ENCODE measurements at regions not wholly inside any gene's neighbourhood (a gene's known extent, or its start where the extent isn't known, plus 50 kb on each side); places are given as distances from the start of the nearest gene placed in this dataset.

GRCh38 chr1:199333180-199333579, 694.3 kb upstream of the NR5A2 start:
- no peaks in the 10 kb centered on the region for H3K36me3 ChIP-seq (ENCODE audit: control insufficient read depth, insufficient read depth, low read length)
- no peak for DNase-seq
- no CpG with 5 or more reads among the region's 3 CpGs for WGBS (ENCODE audit: insufficient coverage, low lambda C conversion rate)
- no peaks in the 10 kb centered on the region for H3K27me3 ChIP-seq (ENCODE audit: control insufficient read depth, insufficient read depth, low read length)
- no peaks in the 10 kb centered on the region for H3K4me1 ChIP-seq (ENCODE audit: control insufficient read depth, insufficient read depth, low read length)
- H3K4me3 ChIP-seq (ENCODE audit: low read length): no peak overlapping the region
- H3K27ac ChIP-seq (ENCODE audit: low read length): no peak overlapping the region
- no peaks in the 10 kb centered on the region for H3K9me3 ChIP-seq (ENCODE audit: control insufficient read depth, low read depth, low read length)

DNA sequence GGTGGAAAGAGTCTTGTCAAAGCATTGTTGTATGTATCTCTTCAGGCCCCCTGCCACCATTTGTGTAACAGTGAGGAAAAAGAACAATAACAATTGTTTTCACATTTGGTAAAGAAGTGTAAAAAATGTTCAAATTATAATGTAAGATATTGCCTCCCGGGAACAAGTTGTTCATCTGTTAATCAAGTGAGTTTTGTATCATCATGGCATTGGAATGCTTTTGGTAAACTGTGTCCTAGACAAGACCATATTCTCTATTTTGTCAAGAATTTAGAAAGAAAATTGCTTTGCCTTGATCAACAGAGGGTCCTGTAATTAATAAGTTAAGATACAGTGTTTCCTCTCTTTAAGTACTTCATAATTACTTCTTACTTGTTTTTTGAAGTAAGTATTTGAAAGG, 692.0 kb upstream of the NR5A2 start:
- Histone ChIP-seq H3K27ac (ENCODE audit: low read length) (no peak overlapping the region), H3K4me3 (ENCODE audit: low read length) (no peak overlapping the region), H3K9me3 (ENCODE audit: control insufficient read depth, low read depth, low read length) (no peaks in the 10 kb centered on the region), H3K27me3 (ENCODE audit: control insufficient read depth, insufficient read depth, low read length) (no peaks in the 10 kb centered on the region), H3K4me1 (ENCODE audit: control insufficient read depth, insufficient read depth, low read length) (no peaks in the 10 kb centered on the region), H3K36me3 (ENCODE audit: control insufficient read depth, insufficient read depth, low read length) (no peaks in the 10 kb centered on the region)
- no peak for DNase-seq
- WGBS (ENCODE audit: insufficient coverage, low lambda C conversion rate): no CpG with 5 or more reads among the region's 1 CpG

DNA sequence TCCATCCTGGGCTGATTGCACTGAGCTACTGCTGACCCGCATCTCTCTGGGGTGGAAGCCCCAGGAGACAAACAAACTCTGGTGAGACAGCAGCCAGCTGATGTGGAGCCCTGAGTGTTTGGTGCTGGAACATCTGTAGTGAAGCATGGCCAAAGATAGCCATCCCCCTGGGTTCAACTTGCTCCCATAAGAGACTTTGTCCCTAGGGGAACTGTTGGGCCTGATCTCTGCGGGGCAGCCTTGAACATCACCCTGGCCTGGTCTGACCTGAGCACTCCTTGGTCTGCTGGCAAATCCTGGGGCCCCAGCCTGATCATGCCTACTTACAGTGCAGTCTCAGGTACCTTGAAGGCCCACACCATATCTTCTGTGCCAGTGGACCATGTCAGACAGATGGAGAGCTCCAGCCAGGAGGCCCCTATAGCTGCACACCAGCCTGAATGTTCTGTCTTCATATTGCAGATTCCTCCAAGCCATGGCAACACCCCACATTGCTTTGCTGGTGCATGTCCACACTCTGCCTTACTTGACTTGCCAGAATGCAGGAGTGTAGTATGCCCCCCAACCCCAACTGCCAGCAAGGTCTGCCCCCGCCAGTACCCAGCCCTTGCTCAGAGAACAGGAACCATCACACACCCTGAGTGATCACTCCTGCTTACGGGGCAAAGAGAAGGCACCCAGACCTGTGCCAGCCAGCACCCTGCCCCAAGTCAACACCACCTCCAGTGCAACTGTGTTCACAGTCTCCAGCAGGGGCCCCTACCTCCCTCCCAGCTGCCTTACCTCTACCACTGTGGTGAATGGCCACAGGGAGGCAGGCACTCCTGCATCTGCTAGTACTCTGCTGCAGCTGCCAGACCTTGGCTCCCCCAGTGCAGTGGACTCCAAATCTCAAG, 690.5 kb upstream of the NR5A2 start:
- DNase-seq: no peak
- H3K9me3 ChIP-seq (ENCODE audit: control insufficient read depth, low read depth, low read length): no peaks in the 10 kb centered on the region
- no peaks in the 10 kb centered on the region for H3K36me3 ChIP-seq (ENCODE audit: control insufficient read depth, insufficient read depth, low read length)
- H3K27me3 ChIP-seq (ENCODE audit: control insufficient read depth, insufficient read depth, low read length): no peaks in the 10 kb centered on the region
- no peak overlapping the region for H3K27ac ChIP-seq (ENCODE audit: low read length)
- H3K4me3 ChIP-seq (ENCODE audit: low read length): no peak overlapping the region
- H3K4me1 ChIP-seq (ENCODE audit: control insufficient read depth, insufficient read depth, low read length): no peaks in the 10 kb centered on the region
- no CpG with 5 or more reads among the region's 4 CpGs for WGBS (ENCODE audit: insufficient coverage, low lambda C conversion rate)

- Histone ChIP-seq H3K36me3 (ENCODE audit: control insufficient read depth, insufficient read depth, low read length) (no peaks in the 10 kb centered on the region), H3K4me3 (ENCODE audit: low read length) (no peak overlapping the region), H3K9me3 (ENCODE audit: control insufficient read depth, low read depth, low read length) (no peaks in the 10 kb centered on the region), H3K27me3 (ENCODE audit: control insufficient read depth, insufficient read depth, low read length) (no peaks in the 10 kb centered on the region), H3K4me1 (ENCODE audit: control insufficient read depth, insufficient read depth, low read length) (no peaks in the 10 kb centered on the region), H3K27ac (ENCODE audit: low read length) (no peak overlapping the region)
- WGBS (ENCODE audit: insufficient coverage, low lambda C conversion rate): no CpG with 5 or more reads among the region's 1 CpG
- no peak for DNase-seq
Measured at GRCh38 chr1:199338760-199339159, 688.8 kb upstream of the NR5A2 start.

DNA sequence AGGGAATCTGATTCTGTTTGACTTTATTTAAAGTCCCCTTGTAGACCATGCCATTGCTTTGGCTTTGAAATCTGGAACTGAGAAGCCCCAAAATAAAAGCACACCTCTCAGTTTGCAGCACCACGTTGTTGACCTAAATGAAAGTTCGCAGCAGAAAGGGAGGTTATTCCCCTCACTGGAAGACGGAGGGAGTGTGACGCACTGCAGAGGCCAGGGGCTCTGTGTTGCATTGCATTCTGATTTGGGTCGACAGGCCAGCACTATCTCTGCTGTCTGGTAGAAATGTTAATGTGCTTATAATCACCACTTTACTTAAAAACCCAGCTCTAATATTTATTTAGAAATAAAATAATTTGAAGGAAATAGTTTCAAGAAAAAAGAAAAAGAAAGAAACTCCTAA, 675.2 kb upstream of the NR5A2 start:
- no peak for DNase-seq
- Histone ChIP-seq H3K9me3 (ENCODE audit: control insufficient read depth, low read depth, low read length) (no peaks in the 10 kb centered on the region), H3K4me1 (ENCODE audit: control insufficient read depth, insufficient read depth, low read length) (no peaks in the 10 kb centered on the region), H3K27me3 (ENCODE audit: control insufficient read depth, insufficient read depth, low read length) (no peaks in the 10 kb centered on the region), H3K4me3 (ENCODE audit: low read length) (no peak overlapping the region), H3K36me3 (ENCODE audit: control insufficient read depth, insufficient read depth, low read length) (no peaks in the 10 kb centered on the region), H3K27ac (ENCODE audit: low read length) (no peak overlapping the region)
- WGBS (ENCODE audit: insufficient coverage, low lambda C conversion rate): no CpG with 5 or more reads among the region's 5 CpGs

GRCh38 chr1:199353906-199354305, 673.6 kb upstream of the NR5A2 start:
- H3K27ac ChIP-seq (ENCODE audit: low read length): no peak overlapping the region
- 83% methylated on average over 1 of the region's 2 CpGs for WGBS (ENCODE audit: insufficient coverage, low lambda C conversion rate)
- H3K36me3 ChIP-seq (ENCODE audit: control insufficient read depth, insufficient read depth, low read length): no peaks in the 10 kb centered on the region
- no peaks in the 10 kb centered on the region for H3K9me3 ChIP-seq (ENCODE audit: control insufficient read depth, low read depth, low read length)
- H3K4me3 ChIP-seq (ENCODE audit: low read length): no peak overlapping the region
- no peaks in the 10 kb centered on the region for H3K4me1 ChIP-seq (ENCODE audit: control insufficient read depth, insufficient read depth, low read length)
- no peak for DNase-seq
- no peaks in the 10 kb centered on the region for H3K27me3 ChIP-seq (ENCODE audit: control insufficient read depth, insufficient read depth, low read length)

- no peak overlapping the region for H3K4me3 ChIP-seq (ENCODE audit: low read length)
- WGBS (ENCODE audit: insufficient coverage, low lambda C conversion rate): 94% methylated on average over 2 of the region's 2 CpGs
- H3K36me3 ChIP-seq (ENCODE audit: control insufficient read depth, insufficient read depth, low read length): no peaks in the 10 kb centered on the region
- no peaks in the 10 kb centered on the region for H3K9me3 ChIP-seq (ENCODE audit: control insufficient read depth, low read depth, low read length)
- no peaks in the 10 kb centered on the region for H3K27me3 ChIP-seq (ENCODE audit: control insufficient read depth, insufficient read depth, low read length)
- no peak for DNase-seq
- H3K4me1 ChIP-seq (ENCODE audit: control insufficient read depth, insufficient read depth, low read length): no peaks in the 10 kb centered on the region
- H3K27ac ChIP-seq (ENCODE audit: low read length): no peak overlapping the region
Measured at GRCh38 chr1:199356561-199356960, 670.9 kb upstream of the NR5A2 start.

DNA sequence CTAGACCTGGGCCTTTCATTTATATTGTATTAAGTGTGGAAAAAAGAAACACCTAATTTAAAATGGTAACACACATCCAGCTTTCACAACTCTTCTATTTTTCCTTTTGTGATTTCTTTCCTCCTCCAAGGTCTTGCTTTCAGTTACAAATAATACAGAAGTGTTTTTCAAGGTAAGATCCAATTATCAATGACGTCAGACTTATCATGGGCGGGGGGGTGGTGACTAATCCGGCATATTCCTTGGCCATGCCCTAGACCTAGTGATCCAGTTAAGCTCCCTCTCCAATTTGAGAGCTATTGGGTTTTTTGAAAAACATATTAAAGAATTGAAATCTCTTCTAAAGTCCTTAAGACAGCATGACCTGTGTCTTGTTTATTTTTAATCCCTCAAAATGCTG, 669.9 kb upstream of the NR5A2 start:
- no peaks in the 10 kb centered on the region for H3K4me1 ChIP-seq (ENCODE audit: control insufficient read depth, insufficient read depth, low read length)
- H3K9me3 ChIP-seq (ENCODE audit: control insufficient read depth, low read depth, low read length): no peaks in the 10 kb centered on the region
- no peak overlapping the region for H3K4me3 ChIP-seq (ENCODE audit: low read length)
- H3K27ac ChIP-seq (ENCODE audit: low read length): no peak overlapping the region
- 71% methylated on average over 3 of the region's 3 CpGs for WGBS (ENCODE audit: insufficient coverage, low lambda C conversion rate)
- no peak for DNase-seq
- H3K36me3 ChIP-seq (ENCODE audit: control insufficient read depth, insufficient read depth, low read length): no peaks in the 10 kb centered on the region
- no peaks in the 10 kb centered on the region for H3K27me3 ChIP-seq (ENCODE audit: control insufficient read depth, insufficient read depth, low read length)

- H3K27ac ChIP-seq (ENCODE audit: low read length): no peak overlapping the region
- no peaks in the 10 kb centered on the region for H3K36me3 ChIP-seq (ENCODE audit: control insufficient read depth, insufficient read depth, low read length)
- no CpG with 5 or more reads among the region's 1 CpG for WGBS (ENCODE audit: insufficient coverage, low lambda C conversion rate)
- H3K4me1 ChIP-seq (ENCODE audit: control insufficient read depth, insufficient read depth, low read length): no peaks in the 10 kb centered on the region
- no peak overlapping the region for H3K4me3 ChIP-seq (ENCODE audit: low read length)
- H3K27me3 ChIP-seq (ENCODE audit: control insufficient read depth, insufficient read depth, low read length): no peaks in the 10 kb centered on the region
- no peak for DNase-seq
- H3K9me3 ChIP-seq (ENCODE audit: control insufficient read depth, low read depth, low read length): no peaks in the 10 kb centered on the region
Measured at GRCh38 chr1:199362996-199363395, 664.5 kb upstream of the NR5A2 start.

GRCh38 chr1:199373139-199373538, 654.4 kb upstream of the NR5A2 start:
- no peaks in the 10 kb centered on the region for H3K9me3 ChIP-seq (ENCODE audit: control insufficient read depth, low read depth, low read length)
- H3K4me3 ChIP-seq (ENCODE audit: low read length): no peak overlapping the region
- no peaks in the 10 kb centered on the region for H3K36me3 ChIP-seq (ENCODE audit: control insufficient read depth, insufficient read depth, low read length)
- DNase-seq: no peak
- no peaks in the 10 kb centered on the region for H3K4me1 ChIP-seq (ENCODE audit: control insufficient read depth, insufficient read depth, low read length)
- H3K27me3 ChIP-seq (ENCODE audit: control insufficient read depth, insufficient read depth, low read length): no peaks in the 10 kb centered on the region
- H3K27ac ChIP-seq (ENCODE audit: low read length): no peak overlapping the region
- 40% methylated on average over 1 of the region's 2 CpGs for WGBS (ENCODE audit: insufficient coverage, low lambda C conversion rate)

- DNase-seq: no peak
- no peaks in the 10 kb centered on the region for H3K4me1 ChIP-seq (ENCODE audit: control insufficient read depth, insufficient read depth, low read length)
- H3K27me3 ChIP-seq (ENCODE audit: control insufficient read depth, insufficient read depth, low read length): no peaks in the 10 kb centered on the region
- H3K9me3 ChIP-seq (ENCODE audit: control insufficient read depth, low read depth, low read length): no peaks in the 10 kb centered on the region
- no peaks in the 10 kb centered on the region for H3K36me3 ChIP-seq (ENCODE audit: control insufficient read depth, insufficient read depth, low read length)
- H3K27ac ChIP-seq (ENCODE audit: low read length): no peak overlapping the region
- no peak overlapping the region for H3K4me3 ChIP-seq (ENCODE audit: low read length)
- no CpG with 5 or more reads among the region's 1 CpG for WGBS (ENCODE audit: insufficient coverage, low lambda C conversion rate)
Measured at GRCh38 chr1:199377211-199377610, 650.3 kb upstream of the NR5A2 start.
